Aorta (tissue), 5 donors: ENCODE measurements at regions not wholly inside any gene's neighbourhood (a gene's known extent, or its start where the extent isn't known, plus 50 kb on each side); places are given as distances from the start of the nearest gene placed in this dataset.

ENCODE experiments used
- ATAC-seq: fragments of 200-7000 bp; cut with Tn5 transposase; one replicate; pipeline ENCODE4 v1.9.1; 2022; ENCODE audit warnings: moderate library complexity; ENCODE audit not compliant: low FRiP score
- DNase-seq, 2 donors: peaks; one replicate each; pipeline ENCODE4 v3.0.0-alpha.2; 2020
- H3K27ac ChIP-seq, 2 donors: one replicate each; pipeline ENCODE4 v1.5.1; 2013; ENCODE audit warnings: low read length in 2 of 2, mild to moderate bottlenecking in 2 of 2, moderate library complexity in 2 of 2, control low read depth in 1 of 2, inconsistent platforms in 1 of 2, low read depth in 1 of 2
- H3K27me3 ChIP-seq, 2 donors: one replicate each; pipeline ENCODE4 v1.6.1; 2013; ENCODE audit warnings: control low read depth in 1 of 2, low read length in 1 of 2, mild to moderate bottlenecking in 1 of 2, moderate library complexity in 1 of 2; ENCODE audit not compliant: insufficient read depth in 2 of 2, control insufficient read depth in 1 of 2
- H3K36me3 ChIP-seq, 2 donors: one replicate each; pipeline ENCODE4 v1.6.1; 2013; ENCODE audit warnings: control low read depth in 1 of 2, low read length in 1 of 2, mild to moderate bottlenecking in 1 of 2; ENCODE audit not compliant: insufficient read depth in 2 of 2, control insufficient read depth in 1 of 2
- H3K4me1 ChIP-seq, 2 donors: one replicate each; pipeline ENCODE4 v1.6.1; 2013; ENCODE audit warnings: low read length in 2 of 2, control low read depth in 1 of 2, mild to moderate bottlenecking in 1 of 2, moderate library complexity in 1 of 2; ENCODE audit not compliant: insufficient read depth in 2 of 2, control insufficient read depth in 1 of 2
- H3K4me3 ChIP-seq, 2 donors: one replicate each; pipeline ENCODE4 v1.5.1; 2013; ENCODE audit warnings: low read length in 2 of 2, control low read depth in 1 of 2, mild to moderate bottlenecking in 1 of 2
- H3K9me3 ChIP-seq: one replicate; pipeline ENCODE4 v1.6.1; 2013; ENCODE audit warnings: mild to moderate bottlenecking, low read length; ENCODE audit not compliant: control insufficient read depth
- WGBS, 2 donors: extraction: QIAGEN DNeasy Blood & Tissue Kit; methylation state at CpG; one replicate each; pipeline ENCODE4 v1.1.7; 2013; 5-methylcytosine and 5-hydroxymethylcytosine counted together
- intact Hi-C, 2 donors: fragments of 100-400 bp; cut with DNase I; formaldehyde crosslinking; loops; one replicate each; pipeline versions ENCODE4 v1.14.2 to v1.15.0; 2022
- donor health status: healthy with polysubstance abuse.
- donor health status: Bipolar disorder and iron deficiency.
- donor health status: DM: no; HTN: no; CAD: no.
- donor health status: DM: no; HTN: no; CAD: no.
- donor health status: DM: yes; HTN: yes; CAD: no.

DNA sequence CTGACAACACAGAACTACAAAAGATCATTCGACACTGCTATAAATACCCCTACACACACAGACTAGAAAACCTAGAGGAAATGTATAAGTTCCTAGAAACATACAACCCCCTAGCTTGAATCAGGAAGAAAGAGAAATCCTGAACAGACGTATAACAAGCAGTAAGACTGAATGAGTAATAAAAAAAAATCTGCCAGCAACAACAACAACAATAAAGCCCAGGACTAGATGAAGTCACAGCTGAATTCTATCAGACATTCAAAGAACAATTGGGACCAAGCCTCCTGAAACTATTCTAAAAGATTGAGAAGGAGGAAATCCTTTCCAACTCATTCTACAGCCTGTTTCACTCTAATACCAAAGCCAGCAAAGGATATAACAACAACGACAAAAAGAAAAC is 68.2 kb upstream of the SLIT3 start:
- Histone ChIP-seq H3K27ac (no peak overlapping the region), H3K4me3 (no peak overlapping the region), H3K27me3 (no peaks in the 10 kb centered on the region), H3K36me3 (no peaks in the 10 kb centered on the region), H3K9me3 (no peaks in the 10 kb centered on the region), H3K4me1 (no peaks in the 10 kb centered on the region)
- WGBS, 2 donors = 71 to 74% methylated on average over 3 of the region's 3 CpGs
- no peak for ATAC-seq
- no peak for DNase-seq
- intact Hi-C loops = no loop called here

DNA sequence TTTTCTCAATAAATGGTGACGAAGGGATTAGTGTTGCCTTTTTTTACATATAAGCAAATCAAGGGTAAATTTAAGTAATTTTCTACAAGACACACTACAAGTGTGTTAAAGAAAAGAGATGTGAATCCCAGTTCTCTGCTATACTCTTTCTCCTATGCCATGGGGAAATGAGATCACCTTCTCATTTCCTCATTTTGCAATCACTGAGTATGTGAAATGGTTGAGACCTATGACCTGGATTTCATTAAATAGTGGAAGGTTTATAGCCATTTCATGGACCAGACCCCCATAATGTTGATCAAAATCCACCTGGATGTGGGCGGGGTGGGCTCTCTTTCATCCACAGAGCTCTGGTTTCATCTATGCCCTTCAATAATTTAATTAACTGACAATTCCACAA is 66.9 kb upstream of the SLIT3 start:
- DNase-seq = no peak
- ATAC-seq = no peak
- Histone ChIP-seq H3K36me3 (no peaks in the 10 kb centered on the region), H3K27me3 (no peaks in the 10 kb centered on the region), H3K27ac (no peak overlapping the region), H3K4me1 (no peaks in the 10 kb centered on the region), H3K4me3 (no peak overlapping the region), H3K9me3 (no peaks in the 10 kb centered on the region)
- WGBS, 2 donors = 93 to 96% methylated on average over 2 of the region's 2 CpGs
- intact Hi-C loops = no loop called here

DNA sequence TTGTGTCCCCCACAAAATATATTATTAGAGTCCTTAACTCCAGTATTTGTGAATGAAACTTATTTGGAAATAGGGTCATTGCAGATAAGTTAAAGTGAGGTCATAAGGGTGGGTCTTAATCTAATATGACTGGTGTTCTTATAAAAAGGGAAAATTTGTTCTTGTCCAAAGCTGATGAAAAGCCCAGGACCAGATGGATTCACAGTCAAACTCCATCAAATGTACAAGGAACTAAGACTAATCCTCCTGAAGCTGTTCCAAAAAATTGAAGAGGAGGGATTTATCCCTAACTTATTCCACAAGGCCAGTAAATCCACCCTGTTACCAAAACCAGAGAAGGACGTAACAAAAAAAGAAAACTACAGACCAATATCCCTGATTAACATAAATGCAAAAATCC is 56.4 kb upstream of the SLIT3 start:
- H3K36me3 ChIP-seq = no peaks in the 10 kb centered on the region
- ATAC-seq = no peak
- no peak for DNase-seq
- H3K27ac ChIP-seq = no peak overlapping the region
- 94 to 96% methylated on average over 1 of the region's 1 CpG for WGBS, 2 donors
- intact Hi-C loops = no loop called here
- H3K9me3 ChIP-seq = no peaks in the 10 kb centered on the region
- no peaks in the 10 kb centered on the region for H3K4me1 ChIP-seq
- H3K27me3 ChIP-seq = peaks cover 0 to 4% of the 10 kb centered on the region in 2 donors
- H3K4me3 ChIP-seq = no peak overlapping the region

DNA sequence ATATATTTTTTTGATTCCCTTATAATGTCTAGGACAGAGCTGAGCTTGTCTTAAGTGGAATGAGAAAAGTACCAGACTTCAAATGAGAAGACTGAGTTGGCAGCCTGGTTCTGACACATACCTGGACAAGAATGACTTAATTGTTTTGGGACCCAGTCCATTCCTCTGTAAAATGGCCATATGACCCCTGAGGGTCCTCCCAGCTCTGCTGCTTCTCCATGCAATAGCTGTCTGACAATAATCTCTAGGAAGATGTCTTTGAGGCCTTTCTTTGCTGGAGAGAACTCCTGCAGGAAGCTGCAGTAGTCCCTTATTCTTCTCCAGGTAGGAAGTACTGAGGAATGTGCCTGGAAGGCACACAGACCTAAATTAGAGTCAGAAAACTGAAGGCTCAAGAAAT is 55.9 kb upstream of the SLIT3 start:
- intact Hi-C loops = no loop called here

DNA sequence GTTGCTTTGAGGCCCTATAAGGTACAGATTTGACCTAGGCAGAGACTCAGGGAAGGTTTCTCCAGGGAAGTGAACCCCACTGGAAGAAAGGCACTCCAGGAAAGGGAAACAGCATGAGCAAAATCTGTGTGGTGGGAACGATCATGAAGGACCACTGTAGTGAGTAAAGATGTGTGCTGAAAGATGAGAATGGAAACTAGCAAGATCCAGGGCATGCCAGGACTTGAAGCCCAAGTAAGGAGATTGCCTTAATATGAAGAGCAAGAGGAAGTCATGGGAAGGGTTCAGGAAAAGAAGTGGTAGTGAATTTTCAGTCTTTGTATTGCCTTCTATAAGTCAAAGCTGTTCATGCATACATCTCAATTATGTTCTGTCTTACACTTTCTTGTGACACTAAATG is 55.2 kb upstream of the SLIT3 start:
- intact Hi-C loops = no loop called here
- ATAC-seq (no peak), DNase-seq (no peak)
- no peak overlapping the region for H3K27ac ChIP-seq
- H3K4me1 ChIP-seq = no peaks in the 10 kb centered on the region
- no peaks in the 10 kb centered on the region for H3K36me3 ChIP-seq
- H3K9me3 ChIP-seq = no peaks in the 10 kb centered on the region
- no peak overlapping the region for H3K4me3 ChIP-seq
- WGBS, 2 donors = 85 to 88% methylated on average over 1 of the region's 1 CpG
- H3K27me3 ChIP-seq = peaks cover 0 to 4% of the 10 kb centered on the region in 2 donors

More for the DNA sequence above, 55.9 kb upstream of the SLIT3 start:
- H3K4me3 ChIP-seq = no peak overlapping the region
- no peaks in the 10 kb centered on the region for H3K4me1 ChIP-seq
- H3K9me3 ChIP-seq = no peaks in the 10 kb centered on the region
- peaks cover 0 to 4% of the 10 kb centered on the region in 2 donors for H3K27me3 ChIP-seq
- DNase-seq = no peak
- ATAC-seq = no peak
- no peak overlapping the region for H3K27ac ChIP-seq
- H3K36me3 ChIP-seq = no peaks in the 10 kb centered on the region

DNA sequence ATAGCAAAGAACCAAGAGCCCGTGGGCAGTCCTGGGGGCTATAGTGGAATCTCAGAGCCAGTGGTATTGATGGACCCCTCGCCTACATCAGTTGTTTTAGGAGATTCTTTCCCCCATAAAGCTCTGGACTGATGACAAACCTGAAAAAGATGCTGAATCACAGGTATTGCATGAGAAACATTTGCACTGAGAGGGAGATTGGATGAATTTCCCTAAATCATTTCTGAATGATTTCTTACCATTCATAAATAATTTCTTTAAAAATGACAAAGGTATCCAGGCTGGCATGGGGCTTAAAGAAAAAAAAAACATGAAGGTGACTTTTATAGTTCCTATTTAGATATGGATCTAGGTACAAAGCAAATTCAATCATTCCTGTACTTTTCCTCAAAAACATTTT is 54.0 kb upstream of the SLIT3 start:
- H3K27ac ChIP-seq = no peak overlapping the region
- ATAC-seq (no peak), DNase-seq (no peak)
- no peaks in the 10 kb centered on the region for H3K9me3 ChIP-seq
- H3K4me1 ChIP-seq = peaks cover 0 to under 1% of the 10 kb centered on the region in 2 donors
- peaks cover 0 to 2% of the 10 kb centered on the region in 2 donors for H3K27me3 ChIP-seq
- no peak overlapping the region for H3K4me3 ChIP-seq
- H3K36me3 ChIP-seq = no peaks in the 10 kb centered on the region
- WGBS, 2 donors = 80 to 92% methylated on average over 2 of the region's 2 CpGs
- intact Hi-C loops = no loop called here

DNA sequence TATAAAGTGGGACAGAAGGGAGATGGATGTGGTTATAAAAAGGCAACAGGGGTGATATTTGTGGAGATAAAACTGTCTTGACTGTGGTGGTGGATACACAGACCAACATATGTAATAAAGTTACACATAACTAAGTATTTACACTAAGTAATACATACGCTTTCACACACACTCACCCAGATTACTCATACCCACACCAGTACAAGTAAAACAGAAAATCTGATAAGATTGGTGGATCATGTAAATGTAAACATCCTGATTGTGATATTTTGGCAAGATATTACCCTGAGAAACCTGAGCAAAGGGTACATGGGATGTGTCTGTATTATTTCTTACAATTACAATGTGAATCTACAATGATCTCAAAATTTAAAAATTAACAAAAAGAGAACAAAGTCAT is 53.3 kb upstream of the SLIT3 start:
- whole genome bisulfite sequencing, 2 donors = 30 to 44% methylated on average over 1 of the region's 1 CpG
- H3K36me3 ChIP-seq = no peaks in the 10 kb centered on the region
- H3K27ac ChIP-seq = no peak overlapping the region
- peaks cover 0 to 1% of the 10 kb centered on the region in 2 donors for H3K27me3 ChIP-seq
- H3K4me1 ChIP-seq = peaks cover 0 to 4% of the 10 kb centered on the region in 2 donors
- intact Hi-C loops = no loop called here
- DNase-seq (no peak), ATAC-seq (no peak)
- no peak overlapping the region for H3K4me3 ChIP-seq
- no peaks in the 10 kb centered on the region for H3K9me3 ChIP-seq

DNA sequence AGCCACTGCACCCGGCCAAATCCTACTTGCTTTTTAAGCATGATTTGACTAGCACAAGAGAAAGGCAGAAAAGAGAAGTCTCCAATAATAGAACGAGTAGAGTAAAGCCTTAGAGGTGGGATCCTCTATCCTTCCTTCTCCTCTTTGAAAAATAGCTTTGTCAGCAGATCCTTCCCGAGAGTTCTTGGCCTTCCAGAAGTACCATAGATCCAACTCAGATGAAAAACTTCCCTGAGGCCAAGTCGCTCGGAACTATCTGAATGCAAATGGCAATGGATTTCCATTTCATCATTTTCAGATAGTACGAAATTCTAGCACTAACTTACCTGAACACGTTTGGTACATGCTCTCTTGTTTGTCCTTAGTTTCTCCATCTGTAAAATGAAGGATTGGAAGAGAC is 52.0 kb upstream of the SLIT3 start:
- H3K4me3 ChIP-seq = no peak overlapping the region
- intact Hi-C loops = no loop called here
- no peak overlapping the region for H3K27ac ChIP-seq
- WGBS, 2 donors = 92 to 94% methylated on average over 7 of the region's 7 CpGs
- peaks cover 0 to 1% of the 10 kb centered on the region in 2 donors for H3K27me3 ChIP-seq
- H3K9me3 ChIP-seq = no peaks in the 10 kb centered on the region
- ATAC-seq = no peak
- H3K4me1 ChIP-seq = peaks cover 0 to 4% of the 10 kb centered on the region in 2 donors
- DNase-seq = no peak
- H3K36me3 ChIP-seq = no peaks in the 10 kb centered on the region

DNA sequence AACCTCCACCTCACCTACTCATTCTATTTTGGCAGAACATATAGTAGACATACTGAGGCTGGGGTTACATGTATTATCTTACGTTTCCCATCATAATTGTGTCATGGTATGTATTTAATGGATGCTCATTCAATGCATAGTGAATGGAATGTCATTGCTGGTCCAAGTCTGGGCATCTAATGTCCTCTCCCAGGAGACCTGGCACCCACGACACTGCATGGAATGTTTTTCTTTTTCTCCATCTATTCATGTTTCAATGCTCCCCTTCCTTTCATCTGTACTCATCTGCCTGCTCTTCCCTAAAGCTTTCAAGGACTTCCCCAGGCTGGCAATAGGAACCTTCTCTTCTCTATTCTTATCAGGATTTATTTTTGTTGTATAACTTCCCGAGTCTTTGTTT is 50.8 kb upstream of the SLIT3 start:
- 48 to 50% methylated on average over 3 of the region's 3 CpGs for WGBS, 2 donors
- no peak for DNase-seq

More for the DNA sequence above, 50.8 kb upstream of the SLIT3 start:
- intact Hi-C loops = no loop called here
- Histone ChIP-seq H3K9me3 (no peaks in the 10 kb centered on the region), H3K4me1 (peaks cover 0 to 4% of the 10 kb centered on the region in 2 donors), H3K36me3 (no peaks in the 10 kb centered on the region), H3K27me3 (peaks cover 0 to under 1% of the 10 kb centered on the region in 2 donors), H3K4me3 (no peak overlapping the region), H3K27ac (no peak overlapping the region)
- ATAC-seq = no peak
